Calu3 (cell line): ENCODE measurements at regions not wholly inside any gene's neighbourhood (a gene's known extent, or its start where the extent isn't known, plus 50 kb on each side); places are given as distances from the start of the nearest gene placed in this dataset.

Experiments
- BruUV-seq: library from RNA; stranded (reverse); fragments of 400-500 nt; replicated peaks from 2 replicates; lab custom pipeline; 2021; lab: Mats Ljungman, UMichigan
- CTCF ChIA-PET: fragments of 300-600 bp; sonication (Branson Sonifier 250); formaldehyde crosslinking; loops from one replicate; lab custom pipeline; 2022; ENCODE audit warnings: antibody characterized with exemption; lab: Charles Lee
- DNase-seq: peaks from one replicate; pipeline ENCODE4 v3.0.0; 2022
- H3K27ac Mint-ChIP-seq: one replicate; pipeline ENCODE4 v1.8.0; 2022; ENCODE audit warnings: mixed read lengths; ENCODE audit not compliant: unreplicated experiment
- H3K27me3 Mint-ChIP-seq: one replicate; pipeline ENCODE4 v1.8.0; 2022; ENCODE audit warnings: mixed read lengths; ENCODE audit not compliant: unreplicated experiment
- H3K36me3 Mint-ChIP-seq: one replicate; pipeline ENCODE4 v1.8.0; 2022; ENCODE audit warnings: mild to moderate bottlenecking, moderate library complexity, mixed read lengths; ENCODE audit not compliant: insufficient read depth, unreplicated experiment
- H3K4me1 Mint-ChIP-seq: one replicate; pipeline ENCODE4 v1.8.0; 2022; ENCODE audit warnings: mild to moderate bottlenecking, low read depth, mixed read lengths; ENCODE audit not compliant: unreplicated experiment
- H3K4me3 Mint-ChIP-seq: one replicate; pipeline ENCODE4 v1.8.0; 2022; ENCODE audit warnings: mild to moderate bottlenecking, low read depth, moderate library complexity, mixed read lengths; ENCODE audit not compliant: unreplicated experiment
- H3K9me3 Mint-ChIP-seq: one replicate; pipeline ENCODE4 v1.8.0; 2022; ENCODE audit warnings: low read depth, mixed read lengths; ENCODE audit not compliant: unreplicated experiment
- intact Hi-C: fragments of 100-400 bp; cut with micrococcal nuclease; formaldehyde crosslinking; loops from one replicate; pipeline ENCODE4 v1.10.0; 2022; ENCODE audit not compliant: unreplicated experiment
- TF ChIP-seq, protein P1 (sequence below): fragments of 200-600 bp; IDR thresholded peaks from one replicate; pipeline ENCODE4 v1.8.0; 2022; ENCODE audit warnings: antibody characterized with exemption; ENCODE audit not compliant: unreplicated experiment

DNA sequence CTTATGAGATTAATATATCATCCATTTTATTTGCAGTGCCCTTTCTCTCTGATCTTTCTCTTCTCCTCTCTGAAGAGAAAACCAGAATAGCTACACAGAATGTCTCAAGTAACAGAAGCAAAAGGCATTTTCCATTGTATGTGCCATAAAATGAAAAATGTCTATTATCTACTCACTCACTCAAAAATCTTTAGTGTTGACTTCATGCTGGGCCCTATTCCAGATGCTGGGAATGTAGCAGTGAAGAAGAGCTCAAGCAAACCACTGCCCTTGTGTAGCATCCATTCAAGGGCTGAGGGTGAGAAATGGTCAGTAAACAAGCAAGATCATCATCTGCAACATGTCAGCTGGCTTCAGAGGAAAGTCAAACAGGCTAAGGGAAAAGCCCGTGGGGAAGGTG is 427.7 kb downstream of the METTL4 start:
- no peaks in the 10 kb centered on the region for H3K27me3 Mint-ChIP-seq
- H3K4me1 Mint-ChIP-seq: no peaks in the 10 kb centered on the region
- TF ChIP-seq, protein P1, sequence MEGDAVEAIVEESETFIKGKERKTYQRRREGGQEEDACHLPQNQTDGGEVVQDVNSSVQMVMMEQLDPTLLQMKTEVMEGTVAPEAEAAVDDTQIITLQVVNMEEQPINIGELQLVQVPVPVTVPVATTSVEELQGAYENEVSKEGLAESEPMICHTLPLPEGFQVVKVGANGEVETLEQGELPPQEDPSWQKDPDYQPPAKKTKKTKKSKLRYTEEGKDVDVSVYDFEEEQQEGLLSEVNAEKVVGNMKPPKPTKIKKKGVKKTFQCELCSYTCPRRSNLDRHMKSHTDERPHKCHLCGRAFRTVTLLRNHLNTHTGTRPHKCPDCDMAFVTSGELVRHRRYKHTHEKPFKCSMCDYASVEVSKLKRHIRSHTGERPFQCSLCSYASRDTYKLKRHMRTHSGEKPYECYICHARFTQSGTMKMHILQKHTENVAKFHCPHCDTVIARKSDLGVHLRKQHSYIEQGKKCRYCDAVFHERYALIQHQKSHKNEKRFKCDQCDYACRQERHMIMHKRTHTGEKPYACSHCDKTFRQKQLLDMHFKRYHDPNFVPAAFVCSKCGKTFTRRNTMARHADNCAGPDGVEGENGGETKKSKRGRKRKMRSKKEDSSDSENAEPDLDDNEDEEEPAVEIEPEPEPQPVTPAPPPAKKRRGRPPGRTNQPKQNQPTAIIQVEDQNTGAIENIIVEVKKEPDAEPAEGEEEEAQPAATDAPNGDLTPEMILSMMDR: no peak
- H3K27ac Mint-ChIP-seq: no peak overlapping the region
- BruUV-seq: no TSS peak
- no peaks in the 10 kb centered on the region for H3K36me3 Mint-ChIP-seq
- intact Hi-C loops: no loop called here
- no peaks in the 10 kb centered on the region for H3K9me3 Mint-ChIP-seq
- no peak for DNase-seq
- CTCF ChIA-PET: no interaction called here
- no peak overlapping the region for H3K4me3 Mint-ChIP-seq

DNA sequence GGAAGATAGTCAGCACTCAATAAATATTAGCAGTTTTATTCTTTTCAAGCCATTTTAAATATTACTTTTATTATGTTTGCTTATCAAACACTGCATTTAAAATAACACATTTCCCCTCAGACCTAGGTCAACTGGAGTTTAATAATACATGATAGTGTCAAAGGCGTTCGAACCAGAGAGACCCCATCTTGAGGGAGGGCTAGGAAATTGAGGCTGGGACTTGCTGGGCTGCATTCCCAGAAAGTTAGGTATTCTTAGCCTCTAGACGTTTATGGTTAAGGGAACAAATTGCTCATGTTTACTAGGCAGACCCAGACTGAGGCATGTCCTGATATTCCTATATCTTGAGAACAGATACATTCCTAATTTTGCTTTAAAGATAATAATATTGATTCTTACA is 426.5 kb downstream of the METTL4 start:
- CTCF ChIA-PET: no interaction called here
- Mint-ChIP-seq H3K36me3 (no peaks in the 10 kb centered on the region), H3K27ac (no peak overlapping the region), H3K27me3 (no peaks in the 10 kb centered on the region), H3K4me1 (no peaks in the 10 kb centered on the region), H3K9me3 (no peaks in the 10 kb centered on the region), H3K4me3 (no peak overlapping the region)
- no peak for DNase-seq
- TF ChIP-seq, protein P1: no peak
- BruUV-seq: no TSS peak
- intact Hi-C loops: no loop called here

DNA sequence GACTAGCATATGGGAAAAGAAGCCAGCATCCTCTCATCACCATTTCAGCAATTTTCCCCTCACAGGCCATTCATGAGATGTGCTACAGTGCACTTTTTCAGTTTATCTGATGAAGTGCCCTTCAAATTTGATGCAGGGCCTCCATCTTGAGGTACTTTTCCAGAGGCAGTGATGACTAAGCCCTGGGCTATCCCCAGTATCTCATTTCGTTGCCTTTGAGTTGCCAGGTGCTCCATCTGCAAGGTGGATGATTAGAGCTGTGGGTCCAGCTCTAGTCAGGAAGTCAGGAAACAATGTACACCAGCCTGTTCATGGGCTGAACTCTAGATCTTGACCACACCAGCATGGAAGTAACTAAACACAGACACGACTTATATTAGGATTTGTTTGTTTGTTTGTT is 425.2 kb downstream of the METTL4 start:
- Mint-ChIP-seq H3K27me3 (no peaks in the 10 kb centered on the region), H3K4me1 (no peaks in the 10 kb centered on the region), H3K36me3 (no peaks in the 10 kb centered on the region), H3K27ac (no peak overlapping the region), H3K9me3 (no peaks in the 10 kb centered on the region), H3K4me3 (no peak overlapping the region)
- CTCF ChIA-PET: no interaction called here
- BruUV-seq: no TSS peak
- intact Hi-C loops: no loop called here
- DNase-seq: no peak
- TF ChIP-seq, protein P1: no peak

DNA sequence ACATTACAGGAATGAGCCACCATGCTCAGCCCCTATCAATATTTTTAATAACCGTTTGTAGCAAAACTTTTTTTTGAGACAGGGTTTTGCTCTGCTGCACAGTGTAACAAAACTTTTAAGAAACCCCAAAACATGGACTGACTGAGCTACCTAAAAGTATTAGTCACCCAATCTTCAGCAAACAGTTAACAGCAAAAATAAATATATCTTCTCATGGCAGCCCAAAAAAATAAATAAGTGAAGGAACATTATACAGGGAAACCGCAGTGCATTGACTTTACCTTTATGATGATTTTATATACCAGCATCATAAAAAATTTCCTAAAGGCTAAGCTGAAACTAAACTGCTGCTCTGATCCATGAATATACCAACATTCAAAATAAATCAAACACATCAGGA is 424.6 kb downstream of the METTL4 start:
- intact Hi-C loops: no loop called here
- H3K4me3 Mint-ChIP-seq: no peak overlapping the region
- H3K9me3 Mint-ChIP-seq: no peaks in the 10 kb centered on the region
- TF ChIP-seq, protein P1: no peak
- DNase-seq: no peak
- CTCF ChIA-PET: no interaction called here
- H3K36me3 Mint-ChIP-seq: no peaks in the 10 kb centered on the region
- no peak overlapping the region for H3K27ac Mint-ChIP-seq
- no peaks in the 10 kb centered on the region for H3K4me1 Mint-ChIP-seq
- BruUV-seq: no TSS peak
- H3K27me3 Mint-ChIP-seq: no peaks in the 10 kb centered on the region
